HEK293 (cell line): ENCODE measurements at regions not wholly inside any gene's neighbourhood (a gene's known extent, or its start where the extent isn't known, plus 50 kb on each side); places are given as distances from the start of the nearest gene placed in this dataset.

Experiments used
- CTCF ChIA-PET: fragments of 350-600 bp; formaldehyde crosslinking; extraction: SDS; loops from one replicate; lab custom pipeline; 2021; ENCODE audit warnings: antibody characterized with exemption; lab: Yijun Ruan, JAX
- POLR2A ChIA-PET: fragments of 300-600 bp; formaldehyde crosslinking; extraction: SDS; loops from one replicate; lab custom pipeline; 2020; ENCODE audit warnings: antibody characterized with exemption, inconsistent platforms; lab: Yijun Ruan, JAX
- H3K27ac ChIP-seq: fragments of 200-500 bp; sonication (Bioruptor generic); 2 replicates; pipeline ENCODE4 v1.5.1; 2014; ENCODE audit warnings: low read depth, low read length, control low read depth, inconsistent platforms; ENCODE audit errors: extremely low read depth
- H3K36me3 ChIP-seq, 2 experiments: fragments of 200-500 bp in 1 of 2; sonication (Bioruptor generic) in 1 of 2; 1 replicate in 1 of 2; 2 replicates in 1 of 2; pipeline ENCODE4 v1.5.1; 2014 to 2017; ENCODE audit warnings: inconsistent platforms in 2 of 2, low read length in 2 of 2; ENCODE audit not compliant: control insufficient read depth in 2 of 2, insufficient read depth in 1 of 2
- H3K4me1 ChIP-seq: fragments of 200-500 bp; sonication (Bioruptor generic); 2 replicates; pipeline ENCODE4 v1.5.1; 2014; ENCODE audit warnings: mild to moderate bottlenecking, low read length, inconsistent platforms; ENCODE audit not compliant: control insufficient read depth, insufficient read depth
- H3K4me3 ChIP-seq: 2 replicates; pipeline ENCODE4 v1.5.1; 2011; ENCODE audit warnings: low read depth, mild to moderate bottlenecking, control low read depth, low read length, moderate library complexity
- H3K9me3 ChIP-seq: fragments of 200-500 bp; sonication (Bioruptor generic); 2 replicates; pipeline ENCODE4 v1.5.1; 2014; ENCODE audit warnings: low read depth, low read length, inconsistent platforms; ENCODE audit not compliant: control insufficient read depth, insufficient read depth
- HIC1 ChIP-seq: fragments of 450-650 bp; formaldehyde crosslinking; IDR thresholded peaks from 2 replicates; pipeline ENCODE4 v1.5.1; 2016; ENCODE audit warnings: missing biosample characterization, missing genetic modification characterization
- KLF10 ChIP-seq: fragments of 450-650 bp; IDR thresholded peaks from 2 replicates; pipeline ENCODE4 v1.5.1; 2018; ENCODE audit warnings: missing biosample characterization, mild to moderate bottlenecking, missing genetic modification characterization
- KLF17 ChIP-seq: fragments of 450-650 bp; formaldehyde crosslinking; IDR thresholded peaks from 2 replicates; pipeline ENCODE4 v1.5.1; 2016; ENCODE audit warnings: missing biosample characterization, missing genetic modification characterization
- PRDM10 ChIP-seq: fragments of 450-650 bp; formaldehyde crosslinking; IDR thresholded peaks from 2 replicates; pipeline ENCODE4 v1.5.1; 2016; ENCODE audit warnings: missing biosample characterization, missing genetic modification characterization
- REST ChIP-seq: fragments of 450-650 bp; formaldehyde crosslinking; IDR thresholded peaks from 2 replicates; pipeline ENCODE4 v1.5.1; 2016; ENCODE audit warnings: missing biosample characterization, missing genetic modification characterization
- SETDB1 ChIP-seq: IDR thresholded peaks from one replicate; pipeline ENCODE4 v1.6.1; 2017; ENCODE audit warnings: mild to moderate bottlenecking, low read length, moderate library complexity, mixed read lengths; ENCODE audit not compliant: insufficient read length
- ZFP3 ChIP-seq: fragments of 450-650 bp; formaldehyde crosslinking; IDR thresholded peaks from 2 replicates; pipeline ENCODE4 v1.5.1; 2016; ENCODE audit warnings: low read depth, missing biosample characterization, missing genetic modification characterization
- ZFP69B ChIP-seq: fragments of 450-650 bp; formaldehyde crosslinking; IDR thresholded peaks from 2 replicates; pipeline ENCODE4 v1.5.1; 2016; ENCODE audit warnings: missing biosample characterization, missing genetic modification characterization
- ZNF19 ChIP-seq: fragments of 450-650 bp; formaldehyde crosslinking; IDR thresholded peaks from 2 replicates; pipeline ENCODE4; 2016; ENCODE audit warnings: missing biosample characterization, missing genetic modification characterization, low read depth
- ZNF529 ChIP-seq: fragments of 450-650 bp; formaldehyde crosslinking; IDR thresholded peaks from 2 replicates; pipeline ENCODE4 v1.5.1; 2017; ENCODE audit warnings: missing genetic modification characterization, missing biosample characterization; ENCODE audit not compliant: insufficient replicate concordance
- ZNF596 ChIP-seq: fragments of 450-650 bp; IDR thresholded peaks from 2 replicates; pipeline ENCODE4 v1.5.0; 2018; ENCODE audit warnings: missing biosample characterization, mild to moderate bottlenecking, missing genetic modification characterization, moderate library complexity
- ZNF629 ChIP-seq: fragments of 450-650 bp; formaldehyde crosslinking; IDR thresholded peaks from 2 replicates; pipeline ENCODE4 v1.5.1; 2017; ENCODE audit warnings: missing biosample characterization, missing genetic modification characterization
- ZNF704 ChIP-seq: fragments of 450-650 bp; formaldehyde crosslinking; IDR thresholded peaks from 2 replicates; pipeline ENCODE4 v1.5.1; 2016; ENCODE audit warnings: missing biosample characterization, missing genetic modification characterization
- ZNF768 ChIP-seq: fragments of 450-650 bp; formaldehyde crosslinking; IDR thresholded peaks from 2 replicates; pipeline ENCODE4 v1.5.1; 2018; ENCODE audit warnings: missing biosample characterization, mild to moderate bottlenecking, missing genetic modification characterization
- ZSCAN30 ChIP-seq: fragments of 450-650 bp; IDR thresholded peaks from 2 replicates; pipeline ENCODE4 v1.5.1; 2018; ENCODE audit warnings: missing biosample characterization, mild to moderate bottlenecking, missing genetic modification characterization, moderate library complexity
- TF ChIP-seq, protein P1 (sequence below): fragments of 450-650 bp; formaldehyde crosslinking; IDR thresholded peaks from 2 replicates; pipeline ENCODE4 v1.5.1; 2016; ENCODE audit warnings: missing biosample characterization, missing genetic modification characterization, low read depth
- TF ChIP-seq, protein P2 (sequence below): fragments of 450-650 bp; formaldehyde crosslinking; IDR thresholded peaks from 2 replicates; pipeline ENCODE4 v1.5.1; 2016; ENCODE audit warnings: missing biosample characterization, missing genetic modification characterization

GRCh38 chr13:99040536-99041131 is 62.8 kb upstream of the DOCK9 start:
- Histone ChIP-seq H3K27ac (no peak overlapping the region), H3K36me3 (no peaks in the 10 kb centered on the region), H3K4me3 (no peak overlapping the region), H3K4me1 (no peaks in the 10 kb centered on the region), H3K9me3 (no peaks in the 10 kb centered on the region)
- POLR2A ChIA-PET: no interaction called here
- TF ChIP-seq ZNF596 (tag by site-specific recombination) (no peak), HIC1 (tag by site-specific recombination) (no peak), ZNF629 (no peak), SETDB1 (no peak), ZNF529 (tag by site-specific recombination) (no peak)
- TF ChIP-seq, protein P1, sequence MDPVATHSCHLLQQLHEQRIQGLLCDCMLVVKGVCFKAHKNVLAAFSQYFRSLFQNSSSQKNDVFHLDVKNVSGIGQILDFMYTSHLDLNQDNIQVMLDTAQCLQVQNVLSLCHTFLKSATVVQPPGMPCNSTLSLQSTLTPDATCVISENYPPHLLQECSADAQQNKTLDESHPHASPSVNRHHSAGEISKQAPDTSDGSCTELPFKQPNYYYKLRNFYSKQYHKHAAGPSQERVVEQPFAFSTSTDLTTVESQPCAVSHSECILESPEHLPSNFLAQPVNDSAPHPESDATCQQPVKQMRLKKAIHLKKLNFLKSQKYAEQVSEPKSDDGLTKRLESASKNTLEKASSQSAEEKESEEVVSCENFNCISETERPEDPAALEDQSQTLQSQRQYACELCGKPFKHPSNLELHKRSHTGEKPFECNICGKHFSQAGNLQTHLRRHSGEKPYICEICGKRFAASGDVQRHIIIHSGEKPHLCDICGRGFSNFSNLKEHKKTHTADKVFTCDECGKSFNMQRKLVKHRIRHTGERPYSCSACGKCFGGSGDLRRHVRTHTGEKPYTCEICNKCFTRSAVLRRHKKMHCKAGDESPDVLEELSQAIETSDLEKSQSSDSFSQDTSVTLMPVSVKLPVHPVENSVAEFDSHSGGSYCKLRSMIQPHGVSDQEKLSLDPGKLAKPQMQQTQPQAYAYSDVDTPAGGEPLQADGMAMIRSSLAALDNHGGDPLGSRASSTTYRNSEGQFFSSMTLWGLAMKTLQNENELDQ: no peak
- CTCF ChIA-PET: no interaction called here

- TF ChIP-seq ZNF768 (tag by site-specific recombination) (no peak), ZFP3 (tag by site-specific recombination) (no peak), ZNF19 (tag by site-specific recombination) (no peak), PRDM10 (tag by site-specific recombination) (no peak), KLF17 (tag by site-specific recombination) (no peak), ZSCAN30 (tag by site-specific recombination) (no peak), ZNF704 (tag by site-specific recombination) (no peak), KLF10 (tag by site-specific recombination) (no peak), ZFP69B (no peak), REST (tag by site-specific recombination) (no peak)
- TF ChIP-seq, protein P2, sequence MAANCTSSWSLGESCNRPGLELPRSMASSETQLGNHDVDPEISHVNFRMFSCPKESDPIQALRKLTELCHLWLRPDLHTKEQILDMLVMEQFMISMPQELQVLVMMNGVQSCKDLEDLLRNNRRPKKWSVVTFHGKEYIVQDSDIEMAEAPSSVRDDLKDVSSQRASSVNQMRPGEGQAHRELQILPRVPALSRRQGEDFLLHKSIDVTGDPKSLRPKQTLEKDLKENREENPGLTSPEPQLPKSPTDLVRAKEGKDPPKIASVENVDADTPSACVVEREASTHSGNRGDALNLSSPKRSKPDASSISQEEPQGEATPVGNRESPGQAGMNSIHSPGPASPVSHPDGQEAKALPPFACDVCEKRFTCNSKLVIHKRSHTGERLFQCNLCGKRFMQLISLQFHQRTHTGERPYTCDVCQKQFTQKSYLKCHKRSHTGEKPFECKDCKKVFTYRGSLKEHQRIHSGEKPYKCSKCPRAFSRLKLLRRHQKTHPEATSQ: no peak
- TF ChIP-seq, all 188 proteins: peak for 0
- no peak overlapping the region for H3K27ac ChIP-seq
- H3K4me1 ChIP-seq: no peaks in the 10 kb centered on the region
- no peaks in the 10 kb centered on the region for H3K9me3 ChIP-seq
- no peaks in the 10 kb centered on the region for H3K36me3 ChIP-seq
- POLR2A ChIA-PET: no interaction called here
- no peak overlapping the region for H3K4me3 ChIP-seq
- CTCF ChIA-PET: interaction anchor here (0.6 kb wide), 2 partner anchors 8 to 1184 kb away, joined by 3 read pairs; no protein-coding TSS in a partner anchor
Observed at GRCh38 chr13:99041337-99041736, 63.5 kb upstream of the DOCK9 start.
